Osteoblast (primary cell): ENCODE measurements at regions not wholly inside any gene's neighbourhood (a gene's known extent, or its start where the extent isn't known, plus 50 kb on each side); places are given as distances from the start of the nearest gene placed in this dataset.

ENCODE experiments used
- DNase-seq: peaks from one replicate; pipeline ENCODE4 v3.0.0; 2011; ENCODE audit warnings: low spot score, mixed read lengths; ENCODE audit not compliant: insufficient read length; ENCODE audit errors: missing footprints
- H2AFZ ChIP-seq: 2 replicates; pipeline ENCODE4 v1.6.0; 2011; ENCODE audit warnings: mild to moderate bottlenecking, low read length
- H3K27ac ChIP-seq: 2 replicates; pipeline ENCODE4 v1.5.1; 2011; ENCODE audit warnings: mild to moderate bottlenecking, low read depth, low read length, moderate library complexity
- H3K27me3 ChIP-seq: 2 replicates; pipeline ENCODE4 v1.6.0; 2012; ENCODE audit warnings: mild to moderate bottlenecking, control low read depth, inconsistent platforms, low read length, moderate library complexity; ENCODE audit not compliant: insufficient read depth
- H3K36me3 ChIP-seq: 2 replicates; pipeline ENCODE4 v1.5.1; 2011; ENCODE audit warnings: mild to moderate bottlenecking, low read length, control low read depth, moderate library complexity; ENCODE audit not compliant: insufficient read depth
- H3K4me1 ChIP-seq: 2 replicates; pipeline ENCODE4 v1.5.1; 2011; ENCODE audit warnings: mild to moderate bottlenecking, low read length, control low read depth, moderate library complexity; ENCODE audit not compliant: insufficient read depth
- H3K4me2 ChIP-seq: 2 replicates; pipeline ENCODE4 v1.6.0; 2011; ENCODE audit warnings: mild to moderate bottlenecking, low read length; ENCODE audit not compliant: insufficient read depth
- H3K4me3 ChIP-seq: fragments of 200-600 bp; sonication (generic); 3 replicates; pipeline ENCODE4 v1.5.1; 2012; ENCODE audit warnings: mild to moderate bottlenecking, low read length, inconsistent platforms; ENCODE audit not compliant: insufficient read depth
- H3K79me2 ChIP-seq: 2 replicates; pipeline ENCODE4 v1.6.0; 2012; ENCODE audit warnings: mild to moderate bottlenecking, low read length, control low read depth, inconsistent platforms; ENCODE audit not compliant: insufficient read depth
- H3K9me3 ChIP-seq: 2 replicates; pipeline ENCODE4 v1.5.1; 2011; ENCODE audit warnings: low read depth, low read length, control low read depth
- H4K20me1 ChIP-seq: 2 replicates; pipeline ENCODE4 v1.6.0; 2012; ENCODE audit warnings: mild to moderate bottlenecking, low read length, control low read depth; ENCODE audit not compliant: insufficient read depth
- TF ChIP-seq, protein P1 (sequence below): IDR thresholded peaks from 2 replicates; pipeline ENCODE4 v1.5.1; 2011; ENCODE audit warnings: mild to moderate bottlenecking, low read depth, low read length, moderate library complexity; ENCODE audit errors: extremely low read depth

DNA sequence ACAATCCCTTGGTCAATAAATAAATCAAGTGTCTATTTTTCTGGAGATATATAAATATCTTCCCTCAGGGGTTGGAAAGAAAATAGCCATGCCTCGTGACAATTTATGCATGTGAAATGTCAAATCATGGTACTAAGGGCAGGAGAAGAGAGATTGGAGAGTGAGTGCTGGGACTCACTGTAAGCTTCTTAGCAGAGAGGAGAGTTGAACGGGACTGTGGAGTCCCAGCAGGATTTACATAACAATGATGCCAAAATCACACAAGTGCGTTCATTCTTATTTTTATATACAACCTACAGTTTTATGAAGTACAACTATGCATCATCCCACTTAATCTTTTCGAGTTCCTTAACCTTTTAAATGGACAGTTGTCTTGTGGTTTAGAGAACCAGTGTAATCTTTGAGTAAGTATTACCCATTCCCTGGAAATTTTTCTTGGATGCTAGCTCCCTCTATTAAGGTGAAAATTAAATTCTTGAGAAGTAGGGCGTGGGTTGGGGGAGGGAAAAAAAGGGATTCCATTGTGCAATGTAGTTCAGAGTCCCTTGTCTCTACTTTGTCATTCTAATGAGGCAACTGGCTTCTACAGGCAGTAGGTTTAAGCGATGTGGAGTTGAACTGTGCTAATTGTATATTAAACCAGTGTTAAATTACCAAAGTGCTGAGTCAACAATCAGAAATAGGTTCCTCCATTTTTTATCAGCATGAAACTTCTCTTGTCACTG, 143.6 kb upstream of the EPHA4 start:
- Histone ChIP-seq H3K79me2 (no peaks in the 10 kb centered on the region), H3K4me2 (no peak overlapping the region), H3K27me3 (no peaks in the 10 kb centered on the region), H3K36me3 (no peaks in the 10 kb centered on the region), H3K9me3 (peaks cover 2% of the 10 kb centered on the region), H4K20me1 (no peaks in the 10 kb centered on the region), H2AFZ (no peak overlapping the region), H3K4me1 (peaks cover 7% of the 10 kb centered on the region), H3K27ac (no peak overlapping the region), H3K4me3 (no peak overlapping the region)
- TF ChIP-seq, protein P1, sequence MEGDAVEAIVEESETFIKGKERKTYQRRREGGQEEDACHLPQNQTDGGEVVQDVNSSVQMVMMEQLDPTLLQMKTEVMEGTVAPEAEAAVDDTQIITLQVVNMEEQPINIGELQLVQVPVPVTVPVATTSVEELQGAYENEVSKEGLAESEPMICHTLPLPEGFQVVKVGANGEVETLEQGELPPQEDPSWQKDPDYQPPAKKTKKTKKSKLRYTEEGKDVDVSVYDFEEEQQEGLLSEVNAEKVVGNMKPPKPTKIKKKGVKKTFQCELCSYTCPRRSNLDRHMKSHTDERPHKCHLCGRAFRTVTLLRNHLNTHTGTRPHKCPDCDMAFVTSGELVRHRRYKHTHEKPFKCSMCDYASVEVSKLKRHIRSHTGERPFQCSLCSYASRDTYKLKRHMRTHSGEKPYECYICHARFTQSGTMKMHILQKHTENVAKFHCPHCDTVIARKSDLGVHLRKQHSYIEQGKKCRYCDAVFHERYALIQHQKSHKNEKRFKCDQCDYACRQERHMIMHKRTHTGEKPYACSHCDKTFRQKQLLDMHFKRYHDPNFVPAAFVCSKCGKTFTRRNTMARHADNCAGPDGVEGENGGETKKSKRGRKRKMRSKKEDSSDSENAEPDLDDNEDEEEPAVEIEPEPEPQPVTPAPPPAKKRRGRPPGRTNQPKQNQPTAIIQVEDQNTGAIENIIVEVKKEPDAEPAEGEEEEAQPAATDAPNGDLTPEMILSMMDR: no peak
- DNase-seq: no peak

DNA sequence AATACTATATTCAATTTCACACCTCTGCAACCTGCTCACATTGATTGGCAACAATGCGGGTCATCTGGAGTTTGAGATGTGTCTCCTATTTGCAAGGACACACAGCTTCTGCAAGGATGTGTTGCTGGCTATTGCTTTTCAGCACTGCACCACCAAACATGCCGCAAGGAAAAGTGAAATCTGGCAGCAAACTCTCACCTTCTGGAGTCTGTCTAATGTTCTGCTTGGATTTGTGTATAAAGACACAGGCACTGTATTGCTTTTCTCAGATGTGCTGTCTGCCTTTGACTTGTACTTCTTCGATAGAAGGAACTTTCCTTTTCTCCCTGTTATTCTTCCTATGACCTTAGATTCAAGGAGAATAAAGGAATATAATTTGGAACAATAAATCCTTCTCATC, 138.6 kb upstream of the EPHA4 start:
- Histone ChIP-seq H3K4me3 (no peak overlapping the region), H3K4me2 (no peak overlapping the region), H3K79me2 (no peaks in the 10 kb centered on the region), H3K27me3 (no peaks in the 10 kb centered on the region), H3K9me3 (peaks cover 2% of the 10 kb centered on the region), H3K27ac (no peak overlapping the region), H3K36me3 (no peaks in the 10 kb centered on the region), H2AFZ (no peak overlapping the region), H3K4me1 (peaks cover 2% of the 10 kb centered on the region), H4K20me1 (no peaks in the 10 kb centered on the region)
- DNase-seq: no peak
- TF ChIP-seq, protein P1: no peak

DNA sequence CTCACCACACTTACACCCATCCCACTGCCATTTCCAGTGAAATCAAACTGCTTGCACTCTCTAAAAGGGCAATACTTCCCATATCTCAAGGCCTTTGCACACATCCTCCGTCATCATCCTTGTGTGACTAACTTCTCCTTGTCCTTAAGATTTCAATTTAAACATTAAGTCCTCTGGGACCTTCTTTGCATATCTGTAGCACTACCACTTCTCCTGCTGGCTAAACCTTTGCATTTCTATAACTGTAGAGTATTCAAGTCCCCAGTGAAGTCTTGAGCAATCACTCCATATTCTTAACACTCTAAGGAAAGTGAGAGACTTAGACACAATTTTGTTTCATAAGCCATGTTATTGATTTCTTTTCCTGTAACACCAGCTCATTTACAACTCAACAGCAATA, 136.8 kb upstream of the EPHA4 start:
- no peak for DNase-seq
- H3K4me1 ChIP-seq: no peaks in the 10 kb centered on the region
- H4K20me1 ChIP-seq: no peaks in the 10 kb centered on the region
- H3K36me3 ChIP-seq: no peaks in the 10 kb centered on the region
- no peaks in the 10 kb centered on the region for H3K27me3 ChIP-seq
- H3K9me3 ChIP-seq: peaks cover 2% of the 10 kb centered on the region
- no peak overlapping the region for H3K27ac ChIP-seq
- TF ChIP-seq, protein P1: no peak
- H3K79me2 ChIP-seq: no peaks in the 10 kb centered on the region
- no peak overlapping the region for H2AFZ ChIP-seq
- no peak overlapping the region for H3K4me3 ChIP-seq
- no peak overlapping the region for H3K4me2 ChIP-seq

DNA sequence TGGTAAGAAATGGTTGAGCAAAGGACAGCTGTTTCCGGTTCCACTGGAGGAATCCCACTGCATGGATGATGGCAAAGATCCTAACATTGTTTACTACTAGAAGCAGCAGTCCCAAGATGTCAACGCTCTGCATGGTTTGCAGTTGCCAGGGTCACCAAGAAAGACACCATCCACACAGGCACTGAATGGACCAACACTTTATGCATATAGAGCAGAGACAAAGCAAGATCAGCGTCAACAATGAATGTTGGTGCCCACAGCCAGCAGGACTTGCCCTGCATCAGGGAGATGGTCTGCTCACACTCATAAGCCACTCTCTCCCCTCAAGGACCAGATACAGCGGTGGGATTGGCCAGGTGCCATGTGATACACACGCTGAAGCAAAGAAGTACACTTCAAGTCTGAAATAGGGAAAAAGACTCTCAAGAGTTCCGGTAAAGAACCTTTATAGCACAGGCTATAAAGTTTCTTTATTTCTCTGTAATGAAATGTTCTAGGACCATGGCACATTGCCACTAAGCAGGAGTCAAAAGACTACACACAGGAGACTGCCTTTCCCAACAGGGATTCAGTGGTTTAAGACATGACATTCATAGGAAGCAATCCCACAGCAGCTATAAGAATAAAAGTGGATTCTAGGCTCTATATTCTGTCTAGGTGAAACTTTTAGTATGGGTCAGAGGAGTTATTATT, 133.2 kb upstream of the EPHA4 start:
- Histone ChIP-seq H3K36me3 (no peaks in the 10 kb centered on the region), H3K4me1 (no peaks in the 10 kb centered on the region), H3K9me3 (no peaks in the 10 kb centered on the region), H3K27me3 (no peaks in the 10 kb centered on the region), H3K79me2 (no peaks in the 10 kb centered on the region), H3K27ac (no peak overlapping the region), H3K4me3 (no peak overlapping the region), H2AFZ (no peak overlapping the region), H3K4me2 (no peak overlapping the region), H4K20me1 (no peaks in the 10 kb centered on the region)
- TF ChIP-seq, protein P1: no peak
- no peak for DNase-seq
